Mucosa of descending colon (tissue), 3 donors: ENCODE measurements at regions not wholly inside any gene's neighbourhood (a gene's known extent, or its start where the extent isn't known, plus 50 kb on each side); places are given as distances from the start of the nearest gene placed in this dataset.

Source experiments
- ATAC-seq: fragments of 200-7000 bp; cut with Tn5 transposase; one replicate; pipeline ENCODE4 v1.9.1; 2020; ENCODE audit warnings: mild to moderate bottlenecking, moderate library complexity
- DNase-seq, 3 donors: peaks; one replicate each; pipeline ENCODE4 v3.0.0-alpha.2; 2020
- H3K36me3 ChIP-seq: fragments of 200-600 bp; one replicate; pipeline ENCODE4 v1.8.0; 2021; ENCODE audit warnings: low read depth, mild to moderate bottlenecking
- H3K4me1 ChIP-seq: fragments of 200-600 bp; one replicate; pipeline ENCODE4 v1.8.0; 2021; ENCODE audit warnings: low read depth, mild to moderate bottlenecking
- H3K4me3 ChIP-seq: fragments of 200-600 bp; one replicate; pipeline ENCODE4 v1.8.0; 2021; ENCODE audit warnings: mild to moderate bottlenecking
- H3K9me3 ChIP-seq: fragments of 200-600 bp; one replicate; pipeline ENCODE4 v1.8.0; 2021; ENCODE audit warnings: mild to moderate bottlenecking
- intact Hi-C, 2 donors: fragments of 100-400 bp; cut with DNase I in 1 of 2; cut with micrococcal nuclease in 1 of 2; formaldehyde crosslinking; loops; one replicate each; pipeline versions ENCODE4 v1.11.0 to v1.11.1; 2022; cut with DNase I, micrococcal nuclease
- TF ChIP-seq, protein P1 (sequence below): fragments of 200-600 bp; IDR thresholded peaks from one replicate; pipeline ENCODE4 v1.8.0; 2022; ENCODE audit warnings: antibody characterized with exemption, mild to moderate bottlenecking
- donor health status: DM: no; HTN: no; CAD: no; lungs with moderate emphysema.
- donor health status: DM: no; HTN: no; CAD: no.
- donor health status: DM: no; HTN: yes; CAD: no.

DNA sequence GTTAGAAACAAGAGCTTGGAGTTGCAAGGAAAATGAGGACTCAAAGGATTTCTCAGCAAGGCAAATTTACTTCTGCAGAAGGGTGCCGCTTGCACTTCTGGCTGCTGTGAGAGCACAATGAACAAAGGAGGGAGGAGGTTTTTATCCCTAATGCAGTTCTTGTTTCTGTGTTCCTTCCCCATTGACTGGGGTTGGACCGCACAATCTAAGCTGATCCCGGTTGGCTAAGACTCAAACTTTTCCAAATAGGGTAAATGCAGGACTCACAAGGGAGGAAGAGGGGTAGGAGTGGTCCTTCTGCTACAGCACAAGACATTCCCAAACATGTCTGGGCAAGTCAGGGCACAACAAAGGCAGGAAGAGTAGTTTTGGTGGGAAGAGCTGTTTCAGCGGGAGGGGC is 249.6 kb upstream of the MOCS1 start:
- peaks cover 9% of the 10 kb centered on the region for H3K9me3 ChIP-seq
- no peaks in the 10 kb centered on the region for H3K4me1 ChIP-seq
- intact Hi-C loops: no loop called here
- no peak for DNase-seq
- H3K4me3 ChIP-seq: no peak overlapping the region
- no peak for ATAC-seq
- H3K36me3 ChIP-seq: no peaks in the 10 kb centered on the region
- TF ChIP-seq, protein P1, sequence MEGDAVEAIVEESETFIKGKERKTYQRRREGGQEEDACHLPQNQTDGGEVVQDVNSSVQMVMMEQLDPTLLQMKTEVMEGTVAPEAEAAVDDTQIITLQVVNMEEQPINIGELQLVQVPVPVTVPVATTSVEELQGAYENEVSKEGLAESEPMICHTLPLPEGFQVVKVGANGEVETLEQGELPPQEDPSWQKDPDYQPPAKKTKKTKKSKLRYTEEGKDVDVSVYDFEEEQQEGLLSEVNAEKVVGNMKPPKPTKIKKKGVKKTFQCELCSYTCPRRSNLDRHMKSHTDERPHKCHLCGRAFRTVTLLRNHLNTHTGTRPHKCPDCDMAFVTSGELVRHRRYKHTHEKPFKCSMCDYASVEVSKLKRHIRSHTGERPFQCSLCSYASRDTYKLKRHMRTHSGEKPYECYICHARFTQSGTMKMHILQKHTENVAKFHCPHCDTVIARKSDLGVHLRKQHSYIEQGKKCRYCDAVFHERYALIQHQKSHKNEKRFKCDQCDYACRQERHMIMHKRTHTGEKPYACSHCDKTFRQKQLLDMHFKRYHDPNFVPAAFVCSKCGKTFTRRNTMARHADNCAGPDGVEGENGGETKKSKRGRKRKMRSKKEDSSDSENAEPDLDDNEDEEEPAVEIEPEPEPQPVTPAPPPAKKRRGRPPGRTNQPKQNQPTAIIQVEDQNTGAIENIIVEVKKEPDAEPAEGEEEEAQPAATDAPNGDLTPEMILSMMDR: no peak

GRCh38 chr6:40181367-40181766 is 247.1 kb upstream of the MOCS1 start:
- Histone ChIP-seq H3K4me3 (no peak overlapping the region), H3K9me3 (peaks cover 9% of the 10 kb centered on the region), H3K4me1 (no peaks in the 10 kb centered on the region), H3K36me3 (no peaks in the 10 kb centered on the region)
- intact Hi-C loops: no loop called here
- DNase-seq (no peak), ATAC-seq (no peak)
- TF ChIP-seq, protein P1: no peak

DNA sequence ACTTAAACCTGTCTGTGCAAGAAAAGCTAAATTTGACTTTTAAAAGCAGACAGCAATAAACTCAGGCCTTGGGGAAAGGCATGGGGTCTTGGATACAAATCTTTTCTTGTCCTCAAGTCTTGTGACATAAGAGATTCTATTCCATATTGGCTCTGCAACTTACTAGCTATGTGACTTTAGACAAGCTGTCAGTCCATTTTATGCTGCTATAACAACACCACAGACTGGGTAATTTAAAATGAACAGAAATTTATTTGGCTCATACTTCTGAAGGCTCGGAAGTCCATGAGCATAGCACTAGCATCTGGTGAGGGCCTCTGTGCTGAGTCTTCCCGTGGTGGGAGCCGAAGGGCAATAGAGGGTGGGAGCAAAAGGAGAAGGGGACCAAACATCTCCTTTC is 246.0 kb upstream of the MOCS1 start:
- H3K4me1 ChIP-seq: no peaks in the 10 kb centered on the region
- no peak overlapping the region for H3K4me3 ChIP-seq
- peaks cover 9% of the 10 kb centered on the region for H3K9me3 ChIP-seq
- intact Hi-C loops: no loop called here
- no peaks in the 10 kb centered on the region for H3K36me3 ChIP-seq
- DNase-seq (no peak), ATAC-seq (no peak)
- TF ChIP-seq, protein P1: no peak

- TF ChIP-seq, protein P1: no peak
- Histone ChIP-seq H3K9me3 (peaks cover 9% of the 10 kb centered on the region), H3K4me1 (no peaks in the 10 kb centered on the region), H3K4me3 (no peak overlapping the region), H3K36me3 (no peaks in the 10 kb centered on the region)
- ATAC-seq (no peak), DNase-seq (no peak)
- intact Hi-C loops: no loop called here
These were observed 245.2 kb upstream of the MOCS1 start for GRCh38 chr6:40179496-40179895.

DNA sequence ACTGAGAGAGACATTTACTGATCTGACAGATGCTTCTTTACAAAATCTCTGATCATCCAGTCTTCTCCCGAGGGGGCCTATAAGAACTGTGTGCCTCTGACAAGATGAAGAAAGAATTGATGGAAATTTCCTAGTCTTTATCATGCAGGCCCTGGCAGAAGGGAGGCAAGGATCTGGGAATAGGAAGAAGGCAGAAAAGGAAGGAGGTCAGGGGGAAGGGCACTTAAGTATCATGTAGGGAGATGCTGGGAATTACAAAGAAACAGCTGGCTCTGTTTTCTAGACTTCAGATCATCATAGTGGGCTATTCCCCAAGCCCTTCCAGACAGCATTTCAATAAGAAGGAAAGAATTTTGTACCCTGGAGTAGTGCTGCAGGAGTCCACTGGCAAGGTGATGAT is 243.3 kb upstream of the MOCS1 start:
- H3K4me1 ChIP-seq: no peaks in the 10 kb centered on the region
- no peaks in the 10 kb centered on the region for H3K36me3 ChIP-seq
- intact Hi-C loops: no loop called here
- TF ChIP-seq, protein P1: no peak
- no peak for DNase-seq
- H3K4me3 ChIP-seq: no peak overlapping the region
- no peaks in the 10 kb centered on the region for H3K9me3 ChIP-seq
- no peak for ATAC-seq

- no peak for DNase-seq
- ATAC-seq: no peak
- Histone ChIP-seq H3K9me3 (no peaks in the 10 kb centered on the region), H3K4me1 (no peaks in the 10 kb centered on the region), H3K36me3 (no peaks in the 10 kb centered on the region), H3K4me3 (no peak overlapping the region)
- intact Hi-C loops: no loop called here
- TF ChIP-seq, protein P1: no peak
These were observed 241.9 kb upstream of the MOCS1 start for GRCh38 chr6:40176152-40176551.
